ENCODE measurements at regions not wholly inside any gene's neighbourhood (a gene's known extent, or its start where the extent isn't known, plus 50 kb on each side); places are given as distances from the start of the nearest gene placed in this dataset.
A peak's percentile ranks its signal among the peaks of the same experiment; 100 is the strongest.

DNA sequence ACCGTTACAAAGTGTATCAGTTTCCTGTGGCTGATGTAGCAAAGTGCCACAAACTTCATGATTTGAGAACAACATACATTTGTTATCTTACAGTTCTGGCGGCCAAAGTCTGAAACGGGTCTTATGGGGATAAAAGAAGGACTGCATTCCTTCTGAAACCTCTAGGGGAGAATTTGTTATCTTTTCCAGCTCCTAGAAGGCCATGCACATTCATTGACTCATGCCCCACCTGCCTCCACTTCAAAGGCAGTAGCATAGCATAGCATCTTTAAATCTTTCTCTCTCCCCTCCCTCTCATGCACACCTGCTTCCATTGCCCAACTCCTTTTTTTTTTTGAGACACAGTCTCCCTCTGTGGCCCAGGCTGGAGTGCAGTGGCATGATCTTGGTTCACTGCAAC is 190.7 kb upstream of the DYNLRB2 start:
- no peaks in the 10 kb centered on the region for H3K36me3 Mint-ChIP-seq (ENCODE audit: low read depth)
- no peaks in the 10 kb centered on the region for H3K9me3 Mint-ChIP-seq
- H3K27ac ChIP-seq (ENCODE audit: low read depth, low read length): no peak overlapping the region
- no peak overlapping the region for H3K4me3 Mint-ChIP-seq
- DNase-seq: peak; percentile 17
- TF ChIP-seq, protein P1, sequence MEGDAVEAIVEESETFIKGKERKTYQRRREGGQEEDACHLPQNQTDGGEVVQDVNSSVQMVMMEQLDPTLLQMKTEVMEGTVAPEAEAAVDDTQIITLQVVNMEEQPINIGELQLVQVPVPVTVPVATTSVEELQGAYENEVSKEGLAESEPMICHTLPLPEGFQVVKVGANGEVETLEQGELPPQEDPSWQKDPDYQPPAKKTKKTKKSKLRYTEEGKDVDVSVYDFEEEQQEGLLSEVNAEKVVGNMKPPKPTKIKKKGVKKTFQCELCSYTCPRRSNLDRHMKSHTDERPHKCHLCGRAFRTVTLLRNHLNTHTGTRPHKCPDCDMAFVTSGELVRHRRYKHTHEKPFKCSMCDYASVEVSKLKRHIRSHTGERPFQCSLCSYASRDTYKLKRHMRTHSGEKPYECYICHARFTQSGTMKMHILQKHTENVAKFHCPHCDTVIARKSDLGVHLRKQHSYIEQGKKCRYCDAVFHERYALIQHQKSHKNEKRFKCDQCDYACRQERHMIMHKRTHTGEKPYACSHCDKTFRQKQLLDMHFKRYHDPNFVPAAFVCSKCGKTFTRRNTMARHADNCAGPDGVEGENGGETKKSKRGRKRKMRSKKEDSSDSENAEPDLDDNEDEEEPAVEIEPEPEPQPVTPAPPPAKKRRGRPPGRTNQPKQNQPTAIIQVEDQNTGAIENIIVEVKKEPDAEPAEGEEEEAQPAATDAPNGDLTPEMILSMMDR (conservative IDR thresholded peaks at IDR 0.05): peak; percentile 26
- no peaks in the 10 kb centered on the region for H3K27me3 ChIP-seq (ENCODE audit: control insufficient read depth, insufficient read depth, low read length, poor library complexity, severe bottlenecking)
- no peaks in the 10 kb centered on the region for H3K4me1 ChIP-seq (ENCODE audit: control insufficient read depth, insufficient read depth, low read length)
- H3K27ac Mint-ChIP-seq: no peak overlapping the region
- 80 to 93% methylated on average over 3 of the region's 3 CpGs for WGBS, 2 experiments (ENCODE audit: insufficient coverage in 1 of 2, insufficient read length in 1 of 2)
- H3K36me3 ChIP-seq (ENCODE audit: control insufficient read depth, insufficient read depth, low read length): no peaks in the 10 kb centered on the region
- H3K9me3 ChIP-seq (ENCODE audit: control insufficient read depth, low read length): peaks cover 5% of the 10 kb centered on the region
- H3K4me3 ChIP-seq (ENCODE audit: low read length): no peak overlapping the region
- H3K27me3 Mint-ChIP-seq (ENCODE audit: insufficient read depth): peaks cover 2% of the 10 kb centered on the region
- no peak overlapping the region for H3K9ac ChIP-seq (ENCODE audit: extremely low read depth, low read length, poor library complexity, severe bottlenecking)
- no peaks in the 10 kb centered on the region for H3K4me1 Mint-ChIP-seq

DNA sequence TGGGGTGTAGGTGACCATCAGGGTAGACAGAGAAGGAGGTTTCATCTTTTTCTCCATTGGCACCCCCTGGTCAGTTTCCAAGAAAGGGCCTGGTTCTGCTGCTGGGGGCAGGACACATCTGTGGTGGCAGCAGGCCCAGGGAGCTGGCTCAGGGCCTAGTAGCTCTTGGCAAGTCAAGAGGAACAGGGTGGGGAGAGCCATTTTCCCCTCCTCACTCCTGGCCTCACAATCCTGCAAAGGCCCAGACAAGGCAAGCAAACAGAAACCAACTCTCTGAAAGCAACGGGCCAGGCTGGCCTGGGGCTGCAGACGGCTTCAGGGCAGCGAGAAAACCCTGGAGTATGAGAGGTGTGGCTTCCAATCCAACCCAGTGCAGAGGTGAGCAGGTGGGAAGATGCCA is 192.9 kb upstream of the DYNLRB2 start:
- H3K4me3 ChIP-seq (ENCODE audit: low read length): no peak overlapping the region
- TF ChIP-seq, protein P1 (conservative IDR thresholded peaks at IDR 0.05): no peak
- Mint-ChIP-seq H3K9me3 (no peaks in the 10 kb centered on the region), H3K4me1 (no peaks in the 10 kb centered on the region), H3K27ac (no peak overlapping the region), H3K4me3 (no peak overlapping the region), H3K27me3 (ENCODE audit: insufficient read depth) (peaks cover 5% of the 10 kb centered on the region), H3K36me3 (ENCODE audit: low read depth) (no peaks in the 10 kb centered on the region)
- no peaks in the 10 kb centered on the region for H3K27me3 ChIP-seq (ENCODE audit: control insufficient read depth, insufficient read depth, low read length, poor library complexity, severe bottlenecking)
- no peaks in the 10 kb centered on the region for H3K4me1 ChIP-seq (ENCODE audit: control insufficient read depth, insufficient read depth, low read length)
- WGBS, 2 experiments (ENCODE audit: insufficient coverage in 1 of 2, insufficient read length in 1 of 2): 80 to 89% methylated on average over 3 of the region's 3 CpGs
- DNase-seq: peak; percentile 29
- no peak overlapping the region for H3K27ac ChIP-seq (ENCODE audit: low read depth, low read length)
- no peaks in the 10 kb centered on the region for H3K36me3 ChIP-seq (ENCODE audit: control insufficient read depth, insufficient read depth, low read length)
- H3K9me3 ChIP-seq (ENCODE audit: control insufficient read depth, low read length): peaks cover 5% of the 10 kb centered on the region
- H3K9ac ChIP-seq (ENCODE audit: extremely low read depth, low read length, poor library complexity, severe bottlenecking): no peak overlapping the region

- Histone ChIP-seq H3K9me3 (ENCODE audit: control insufficient read depth, low read length) (peaks cover 5% of the 10 kb centered on the region), H3K9ac (ENCODE audit: extremely low read depth, low read length, poor library complexity, severe bottlenecking) (no peak overlapping the region), H3K27me3 (ENCODE audit: control insufficient read depth, insufficient read depth, low read length, poor library complexity, severe bottlenecking) (no peaks in the 10 kb centered on the region), H3K27ac (ENCODE audit: low read depth, low read length) (no peak overlapping the region), H3K4me3 (ENCODE audit: low read length) (no peak overlapping the region), H3K4me1 (ENCODE audit: control insufficient read depth, insufficient read depth, low read length) (no peaks in the 10 kb centered on the region), H3K36me3 (ENCODE audit: control insufficient read depth, insufficient read depth, low read length) (no peaks in the 10 kb centered on the region)
- no peak overlapping the region for H3K27ac Mint-ChIP-seq
- TF ChIP-seq, protein P1 (conservative IDR thresholded peaks at IDR 0.05): no peak
- no peak overlapping the region for H3K4me3 Mint-ChIP-seq
- no peaks in the 10 kb centered on the region for H3K9me3 Mint-ChIP-seq
- DNase-seq: no peak
- H3K4me1 Mint-ChIP-seq: no peaks in the 10 kb centered on the region
- no peaks in the 10 kb centered on the region for H3K36me3 Mint-ChIP-seq (ENCODE audit: low read depth)
- WGBS, 2 experiments (ENCODE audit: insufficient coverage in 1 of 2, insufficient read length in 1 of 2): 94 to 97% methylated on average over 3 of the region's 3 CpGs
- H3K27me3 Mint-ChIP-seq (ENCODE audit: insufficient read depth): peaks cover 5% of the 10 kb centered on the region
These were observed 193.8 kb upstream of the DYNLRB2 start for GRCh38 chr16:80347002-80347401.
